ENCODE measurements at regions not wholly inside any gene's neighbourhood (a gene's known extent, or its start where the extent isn't known, plus 50 kb on each side); places are given as distances from the start of the nearest gene placed in this dataset.
"Not testable (repeated sequence)": the region's sequence is repeated elsewhere in the genome, so short reads cannot be mapped to it uniquely, and the experiment has no call there.

- DNase-seq, result not testable (repeated sequence)
Measured at GRCh38 chr2:14506955-14507354, 125.6 kb upstream of the LRATD1 start.

DNA sequence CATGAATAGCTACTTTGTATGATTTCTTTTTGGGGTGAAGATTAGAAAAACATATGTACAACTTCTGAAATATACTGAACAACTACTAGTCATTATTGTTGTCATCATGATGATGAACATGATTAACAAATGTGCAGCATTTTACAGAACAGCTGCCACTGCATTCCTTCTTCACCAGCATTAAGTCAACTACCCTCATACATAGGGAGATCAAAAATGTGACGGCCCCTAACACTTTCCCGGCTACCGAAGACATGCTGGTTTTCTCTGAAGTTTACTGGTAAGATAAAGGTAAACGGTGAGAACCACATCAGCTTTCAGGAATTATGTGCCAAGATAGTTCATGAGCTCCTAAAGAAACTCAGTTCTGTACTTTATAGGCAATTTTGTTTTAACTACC lies 121.0 kb upstream of the LRATD1 start:
- no peak for DNase-seq

DNA sequence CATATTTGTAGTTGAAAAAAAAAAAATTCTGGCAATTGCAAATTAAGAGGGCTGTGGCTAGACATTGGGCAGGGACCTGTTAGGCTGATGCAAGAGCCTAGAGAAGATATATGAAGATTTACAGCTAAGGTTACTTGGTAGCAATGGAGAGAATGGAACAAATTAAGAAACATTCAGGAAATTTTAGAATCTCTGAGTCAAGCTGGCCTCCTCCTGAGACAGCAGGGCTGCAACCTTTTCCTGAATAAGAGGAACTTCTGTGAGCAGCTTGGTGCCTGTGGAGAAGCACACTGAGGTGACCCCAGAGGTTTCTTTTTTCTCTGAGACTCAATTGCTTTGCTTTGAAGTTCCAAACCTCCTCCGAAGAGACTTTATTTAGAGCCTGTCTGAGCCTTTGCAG lies 118.6 kb upstream of the LRATD1 start:
- no peak for DNase-seq

DNA sequence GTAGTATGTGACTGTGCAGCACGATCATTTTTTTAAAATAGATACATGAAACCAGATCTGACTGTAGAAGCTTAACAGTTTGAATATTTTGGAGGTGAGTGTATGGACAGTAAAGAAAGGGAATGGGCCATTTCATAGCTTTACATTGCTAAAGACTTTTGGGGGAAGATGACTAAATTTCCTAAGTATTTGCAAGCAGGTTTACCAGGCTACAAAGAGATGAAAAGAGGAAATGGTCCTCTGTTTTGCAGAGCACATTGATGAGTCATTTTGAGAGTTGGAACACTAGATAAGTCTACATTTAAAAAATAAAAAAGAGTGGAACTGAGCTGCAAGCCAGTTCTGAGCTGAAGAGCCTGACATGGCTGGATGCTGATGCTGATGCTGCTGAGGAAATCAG lies 115.7 kb upstream of the LRATD1 start:
- DNase-seq, result no peak

DNA sequence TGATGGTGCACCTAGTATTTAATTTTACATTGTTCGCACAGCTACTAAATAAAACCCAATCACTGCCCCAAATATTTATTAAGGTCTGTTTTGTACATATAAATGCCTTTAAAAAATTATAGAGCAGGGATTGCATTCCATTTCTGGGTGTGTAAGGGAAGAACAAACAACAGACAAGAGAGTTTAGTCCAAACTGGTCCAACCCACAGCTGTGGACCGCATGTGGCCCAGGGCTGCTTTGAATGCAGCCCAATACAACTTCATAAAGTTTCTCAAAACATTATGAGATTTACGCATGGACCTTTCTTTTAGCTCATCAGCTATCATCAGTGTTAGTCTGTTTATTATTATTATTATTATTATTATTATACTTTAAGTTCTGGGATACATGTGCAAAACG lies 114.8 kb upstream of the LRATD1 start:
- DNase-seq, result no peak

DNA sequence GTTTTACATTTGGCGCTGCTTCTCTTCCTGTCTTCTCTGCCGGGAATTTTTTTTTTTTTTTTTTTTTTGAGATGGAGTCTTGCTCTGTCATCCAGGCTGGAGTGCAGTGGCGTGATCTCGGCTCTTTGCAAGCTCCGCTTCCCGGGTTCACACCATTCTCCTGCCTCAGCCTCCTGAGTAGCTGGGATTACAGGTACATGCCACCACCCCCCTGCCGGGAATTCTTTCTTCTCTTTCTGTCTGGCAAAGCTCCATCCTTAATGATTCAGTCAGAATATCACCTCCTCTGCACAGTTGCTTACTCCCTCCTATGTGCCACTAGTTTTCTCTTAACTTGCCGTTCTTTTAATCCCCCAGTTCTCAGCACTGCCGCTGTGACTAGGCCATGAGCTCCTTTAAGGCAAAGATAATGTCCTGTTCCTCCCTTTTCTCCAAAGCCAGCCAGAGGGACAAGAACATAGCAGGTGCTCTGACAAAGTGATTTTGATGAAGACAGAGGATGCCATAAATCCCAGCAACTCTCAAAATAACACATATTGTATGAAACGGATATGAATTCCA lies 112.1 kb upstream of the LRATD1 start:
- DNase-seq, result no peak

- peak; percentile 14 for DNase-seq
Measured at GRCh38 chr2:14524041-14524802, 108.3 kb upstream of the LRATD1 start.

DNA sequence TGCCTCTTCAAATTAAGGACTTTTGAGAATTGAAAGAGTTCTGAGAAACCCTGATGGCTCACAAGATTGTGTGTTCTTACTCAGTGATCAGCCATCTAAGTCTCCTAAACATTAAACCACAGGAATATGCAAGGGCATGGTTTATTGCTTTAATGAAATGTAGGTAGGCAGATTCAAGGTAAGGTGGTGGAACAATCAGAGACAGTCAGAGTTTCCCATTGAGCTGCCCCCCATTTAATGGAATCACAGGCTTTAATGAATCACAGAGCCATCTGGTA lies 107.8 kb upstream of the LRATD1 start:
- no peak for DNase-seq

- DNase-seq, result no peak
Measured at GRCh38 chr2:14530506-14530905, 102.0 kb upstream of the LRATD1 start.

GRCh38 chr2:14533131-14533757 lies 99.3 kb upstream of the LRATD1 start:
- no peak for DNase-seq

- DNase-seq, result no peak
Measured at GRCh38 chr2:14535156-14535555, 97.4 kb upstream of the LRATD1 start.

- DNase-seq, result no peak
Measured at GRCh38 chr2:14536976-14537375, 95.5 kb upstream of the LRATD1 start.

DNA sequence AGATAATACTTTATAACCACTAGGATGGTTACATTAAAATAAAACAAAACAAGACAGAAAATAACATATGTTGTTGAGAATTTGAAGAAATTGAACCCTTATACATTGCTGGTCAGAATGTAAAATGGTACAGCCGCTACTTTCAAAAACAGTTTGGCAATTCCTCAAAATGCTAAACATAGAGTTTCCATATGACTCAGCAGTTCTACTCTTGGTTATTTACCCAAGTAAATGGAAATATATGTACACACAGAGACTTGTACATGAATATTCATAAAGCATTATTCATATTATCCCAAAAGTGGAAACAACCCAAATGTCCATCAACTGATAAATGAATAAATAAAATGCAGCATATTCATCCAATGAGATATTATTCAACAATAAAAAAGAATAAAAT lies 92.5 kb upstream of the LRATD1 start:
- DNase-seq, result no peak

DNA sequence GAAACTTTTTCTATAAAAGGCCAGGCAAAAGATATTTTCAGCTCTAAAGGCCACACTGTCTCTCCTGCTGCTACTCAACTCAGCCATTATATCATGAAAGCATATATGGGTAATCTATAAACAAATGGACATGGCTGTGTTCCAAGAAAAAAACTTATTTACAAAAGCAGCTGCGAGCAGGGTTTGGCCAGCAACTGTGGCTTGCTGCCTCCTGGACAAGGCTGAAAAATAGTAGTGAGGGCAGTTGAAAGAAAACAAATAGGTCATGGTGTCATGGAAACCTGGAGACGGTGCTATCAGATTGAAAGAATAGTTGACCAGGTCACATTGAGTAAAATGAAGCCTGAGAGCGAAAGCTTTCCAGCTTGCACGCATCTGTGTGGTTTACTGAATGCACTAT lies 89.2 kb upstream of the LRATD1 start:
- no peak for DNase-seq

DNA sequence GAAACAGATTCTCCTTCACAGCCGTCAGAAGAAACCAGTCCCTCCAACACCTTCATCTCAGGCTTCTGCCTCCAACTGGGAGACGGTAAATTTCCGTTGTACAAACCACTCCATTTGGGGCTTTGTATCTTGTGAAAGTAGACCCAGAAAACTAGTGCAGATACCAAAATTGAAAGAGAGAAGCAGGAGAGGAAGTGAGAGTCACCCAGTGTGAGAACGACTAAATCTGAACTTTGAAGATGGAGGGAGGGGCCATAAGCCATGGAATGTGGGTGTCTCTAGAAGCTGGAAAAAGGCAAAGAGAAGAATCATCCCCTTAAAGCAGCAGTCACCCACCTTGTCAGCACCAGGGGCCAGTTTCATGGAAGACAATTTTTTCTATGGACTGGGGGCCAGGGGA lies 88.3 kb upstream of the LRATD1 start:
- no peak for DNase-seq

- no peak for DNase-seq
Measured at GRCh38 chr2:14547830-14548229, 84.7 kb upstream of the LRATD1 start.

DNA sequence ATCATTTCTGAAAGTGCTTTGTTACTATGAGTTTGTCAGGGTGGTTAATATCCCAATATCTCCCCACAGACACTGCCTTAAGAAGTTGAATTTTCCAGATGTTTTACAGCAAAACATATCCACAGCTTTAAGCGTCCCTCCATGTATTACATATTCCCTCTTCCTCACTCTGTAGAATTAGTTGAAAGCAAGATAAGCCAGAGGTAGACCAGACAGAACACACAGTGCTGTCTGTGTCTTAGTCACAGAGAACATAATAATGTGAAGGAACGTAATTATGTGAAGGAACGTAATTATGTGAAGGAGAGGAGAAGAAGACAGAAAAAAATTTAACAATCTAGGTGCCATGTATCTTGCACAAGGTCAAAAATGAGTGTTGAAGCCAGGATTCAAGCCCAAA lies 81.9 kb upstream of the LRATD1 start:
- DNase-seq, result no peak

DNA sequence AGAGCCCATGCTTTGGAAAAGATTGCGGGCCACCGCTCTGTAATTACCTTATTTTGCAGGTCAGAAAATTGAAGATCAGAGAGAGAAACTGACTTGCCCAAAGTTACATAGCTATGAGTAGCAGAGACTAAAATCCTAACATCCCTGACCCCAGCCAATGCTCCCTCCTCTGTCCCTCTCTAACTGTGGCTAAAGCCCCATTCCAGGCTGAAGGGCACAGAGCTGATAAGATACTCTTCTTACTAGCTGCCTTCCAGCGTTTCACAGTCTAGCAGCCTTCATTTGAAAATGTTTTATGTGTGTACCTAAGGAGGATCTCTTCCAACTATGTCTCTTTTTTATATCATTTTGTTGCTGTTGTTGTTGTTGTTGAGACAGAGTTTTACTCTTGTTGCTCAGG lies 81.4 kb upstream of the LRATD1 start:
- no peak for DNase-seq

DNA sequence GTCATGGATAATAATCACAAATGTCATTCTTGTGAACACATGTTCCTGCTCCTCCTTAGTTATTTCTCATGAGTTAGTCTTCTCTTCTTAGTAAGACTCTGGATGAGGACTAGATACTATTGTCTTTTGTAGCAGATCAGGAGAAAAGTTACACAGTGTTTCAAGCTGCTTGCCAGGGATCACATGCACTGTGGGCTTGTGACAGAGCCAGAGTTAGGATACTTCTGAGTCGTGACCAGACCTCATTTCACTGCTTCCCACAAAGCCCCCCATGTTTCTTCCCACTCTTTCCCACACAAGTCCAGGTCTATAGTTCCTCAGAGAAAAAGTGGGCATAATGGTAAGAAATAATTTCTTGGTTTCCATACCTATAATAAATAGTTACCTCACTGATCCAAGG lies 80.2 kb upstream of the LRATD1 start:
- DNase-seq, result no peak

GRCh38 chr2:14552818-14553217 lies 79.7 kb upstream of the LRATD1 start:
- DNase-seq, result no peak

DNA sequence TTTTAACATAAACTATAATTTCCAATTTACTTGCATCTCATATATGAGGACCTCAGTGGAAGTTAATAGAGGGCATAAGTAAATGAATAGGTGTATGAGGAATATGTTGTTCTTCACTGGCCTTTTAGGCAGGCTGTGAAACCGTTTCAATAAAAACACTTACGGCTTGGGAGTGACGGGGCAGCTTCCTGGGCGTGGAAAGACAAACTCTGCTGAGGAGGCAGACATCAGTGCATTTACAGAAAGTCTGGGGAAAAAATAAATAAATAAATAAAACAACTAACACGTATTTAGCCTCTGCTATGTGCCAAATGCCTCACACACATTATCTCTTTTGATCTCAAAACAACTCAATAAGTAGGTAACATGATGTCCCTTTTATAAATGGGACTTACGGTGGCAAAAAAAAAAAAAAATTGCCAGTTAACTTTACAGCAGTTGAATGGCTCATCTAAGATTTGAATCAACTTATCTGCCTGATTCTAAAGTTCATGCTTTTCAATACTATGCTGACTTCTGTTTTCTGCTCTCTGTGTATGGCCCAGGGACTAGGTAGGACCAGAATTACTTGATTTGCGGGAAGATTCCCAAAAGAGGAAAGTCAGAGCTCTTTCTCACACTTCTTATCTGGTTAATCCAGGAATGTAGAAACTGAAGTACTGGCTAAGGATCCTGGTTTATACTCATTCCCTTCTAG lies 77.5 kb upstream of the LRATD1 start:
- no peak for DNase-seq

DNA sequence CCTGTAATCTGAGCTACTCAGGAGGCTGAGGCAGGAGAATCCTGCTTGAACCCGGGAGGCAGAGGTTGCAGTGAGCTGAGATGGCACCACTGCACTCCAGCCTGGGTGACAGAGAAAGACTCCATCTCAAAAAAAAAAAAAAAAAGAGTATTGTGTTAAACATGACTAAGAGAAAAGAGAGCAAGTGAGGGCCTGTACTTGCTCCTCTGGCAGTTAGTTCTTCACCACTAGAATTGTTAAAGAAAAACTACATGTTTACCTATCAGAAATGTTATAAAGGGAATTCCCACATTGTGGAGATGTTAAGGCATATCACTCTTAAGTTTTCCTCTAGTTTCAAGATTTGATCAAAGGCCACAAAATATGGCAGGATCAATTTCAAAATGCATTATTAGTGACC lies 75.4 kb upstream of the LRATD1 start:
- DNase-seq, result no peak

GRCh38 chr2:14557916-14558315 lies 74.6 kb upstream of the LRATD1 start:
- no peak for DNase-seq

- no peak for DNase-seq
Measured at GRCh38 chr2:14558335-14558919, 74.1 kb upstream of the LRATD1 start.
